Left kidney (tissue), 1 donor: ENCODE measurements at regions not wholly inside any gene's neighbourhood (a gene's known extent, or its start where the extent isn't known, plus 50 kb on each side); places are given as distances from the start of the nearest gene placed in this dataset.

Experiments used
- DNase-seq: peaks from one replicate; pipeline ENCODE4 v3.0.0-alpha.2; 2013

GRCh38 chr18:42137693-42138375 lies 182.8 kb downstream of the PIK3C3 start:
- DNase-seq: no peak

DNA sequence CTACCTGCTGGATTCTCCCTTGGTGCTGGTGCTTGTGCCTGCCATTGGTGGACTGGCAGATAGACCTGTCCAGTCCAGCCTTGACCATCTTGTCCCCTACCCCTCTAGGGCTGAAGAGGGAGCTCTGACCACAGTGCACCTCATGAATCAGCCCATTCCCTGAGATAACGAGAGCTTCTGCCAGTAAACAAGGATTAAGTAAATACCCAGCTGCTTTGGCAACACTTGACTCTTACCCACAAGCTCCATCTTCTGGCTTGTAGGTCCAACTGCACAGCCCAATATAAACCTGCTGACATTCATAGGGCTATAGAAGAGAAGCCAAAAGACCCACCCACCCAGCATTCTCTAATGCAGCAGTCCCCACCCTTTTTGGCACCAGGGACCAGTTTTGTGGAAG lies 186.4 kb downstream of the PIK3C3 start:
- no peak for DNase-seq

- DNase-seq: no peak
Measured at GRCh38 chr18:42155024-42155423, 200.0 kb downstream of the PIK3C3 start.

DNA sequence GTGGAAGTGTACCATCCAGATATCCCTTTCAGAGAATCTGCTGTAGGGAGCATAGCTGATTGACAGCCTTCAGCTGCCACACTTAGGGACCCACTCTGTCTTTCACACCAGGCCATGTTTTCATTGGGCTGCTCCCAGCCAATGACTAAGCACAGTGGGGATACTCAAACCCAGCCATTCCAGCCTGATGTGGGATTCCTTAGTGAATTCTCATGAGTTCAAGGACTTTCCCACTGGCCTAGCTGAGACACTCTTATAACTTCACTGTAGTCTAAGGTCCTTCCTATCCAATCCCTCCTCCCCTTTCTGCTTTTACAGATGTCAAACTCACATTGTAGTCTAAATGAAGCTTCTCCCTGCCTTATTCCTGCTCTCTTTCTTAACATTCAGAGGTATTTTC lies 201.2 kb downstream of the PIK3C3 start:
- no peak for DNase-seq

- DNase-seq: no peak
Measured at GRCh38 chr18:42157420-42157819, 202.4 kb downstream of the PIK3C3 start.

- no peak for DNase-seq
Measured at GRCh38 chr18:42157878-42158277, 202.8 kb downstream of the PIK3C3 start.

GRCh38 chr18:42159146-42159545 lies 204.1 kb downstream of the PIK3C3 start:
- no peak for DNase-seq

DNA sequence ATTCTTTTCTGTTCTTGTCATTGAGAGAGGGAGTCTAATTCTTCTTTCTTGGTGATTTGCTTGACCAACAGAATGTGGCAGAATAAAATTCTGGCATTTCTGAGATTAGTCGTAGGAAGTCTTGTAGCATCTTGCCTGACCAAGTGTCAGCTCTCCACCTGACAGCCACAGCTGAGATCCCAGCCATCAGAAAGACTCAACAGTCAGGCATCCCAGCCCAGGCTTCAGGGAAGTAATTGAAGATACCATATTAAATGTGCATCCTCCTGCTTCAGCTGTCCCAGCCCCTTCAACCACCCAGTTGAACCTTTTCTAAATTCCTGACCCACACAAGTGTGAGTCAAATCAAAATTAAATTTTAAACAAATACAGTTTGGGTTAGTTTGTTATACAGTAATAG lies 208.3 kb downstream of the PIK3C3 start:
- no peak for DNase-seq

DNA sequence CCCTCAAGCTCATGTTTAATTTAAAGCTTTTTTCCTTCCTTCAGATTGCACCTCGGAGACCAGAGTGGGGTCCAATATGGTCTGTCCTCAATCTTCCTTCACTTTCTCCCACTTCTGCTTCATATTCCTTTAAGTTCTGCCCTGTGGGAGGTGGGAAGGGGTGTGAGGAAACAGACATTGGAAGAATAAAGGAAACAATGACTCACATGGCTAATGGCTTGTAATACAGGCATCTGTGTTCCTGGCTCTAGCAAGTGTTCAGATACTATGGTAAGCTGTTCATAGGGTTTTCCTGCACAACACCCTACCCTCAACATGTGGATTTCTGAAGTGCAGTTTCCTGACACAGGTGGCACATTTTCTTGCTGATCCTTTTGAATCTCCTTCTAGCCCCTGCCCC lies 209.5 kb downstream of the PIK3C3 start:
- no peak for DNase-seq

- DNase-seq: no peak
Measured at GRCh38 chr18:42165922-42166513, 211.0 kb downstream of the PIK3C3 start.

- no peak for DNase-seq
Measured at GRCh38 chr18:42168487-42168886, 213.5 kb downstream of the PIK3C3 start.

GRCh38 chr18:42168907-42169306 lies 213.9 kb downstream of the PIK3C3 start:
- no peak for DNase-seq

- DNase-seq: no peak
Measured at GRCh38 chr18:42174909-42175308, 219.9 kb downstream of the PIK3C3 start.

DNA sequence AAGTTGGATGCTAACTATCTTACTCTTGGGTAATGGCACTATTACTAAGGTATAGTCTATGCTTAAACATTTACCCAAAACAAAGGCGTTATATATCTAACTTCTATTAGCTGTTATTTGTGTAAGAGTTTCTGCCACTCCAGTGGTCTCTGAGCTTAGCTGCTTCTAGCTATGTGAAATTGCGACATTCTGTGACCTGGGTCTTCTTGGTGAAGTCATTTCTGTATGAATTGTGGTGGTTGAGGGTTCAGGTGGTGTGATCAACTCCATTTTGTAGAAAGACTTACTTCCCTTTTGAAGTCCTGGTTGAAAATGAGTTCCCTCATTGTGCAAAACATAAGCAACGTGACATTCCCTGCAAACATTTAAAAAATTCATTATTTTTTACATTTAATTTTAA lies 221.6 kb downstream of the PIK3C3 start:
- no peak for DNase-seq

- DNase-seq: no peak
Measured at GRCh38 chr18:42177390-42177789, 222.4 kb downstream of the PIK3C3 start.

- no peak for DNase-seq
Measured at GRCh38 chr18:42178376-42179080, 223.5 kb downstream of the PIK3C3 start.

DNA sequence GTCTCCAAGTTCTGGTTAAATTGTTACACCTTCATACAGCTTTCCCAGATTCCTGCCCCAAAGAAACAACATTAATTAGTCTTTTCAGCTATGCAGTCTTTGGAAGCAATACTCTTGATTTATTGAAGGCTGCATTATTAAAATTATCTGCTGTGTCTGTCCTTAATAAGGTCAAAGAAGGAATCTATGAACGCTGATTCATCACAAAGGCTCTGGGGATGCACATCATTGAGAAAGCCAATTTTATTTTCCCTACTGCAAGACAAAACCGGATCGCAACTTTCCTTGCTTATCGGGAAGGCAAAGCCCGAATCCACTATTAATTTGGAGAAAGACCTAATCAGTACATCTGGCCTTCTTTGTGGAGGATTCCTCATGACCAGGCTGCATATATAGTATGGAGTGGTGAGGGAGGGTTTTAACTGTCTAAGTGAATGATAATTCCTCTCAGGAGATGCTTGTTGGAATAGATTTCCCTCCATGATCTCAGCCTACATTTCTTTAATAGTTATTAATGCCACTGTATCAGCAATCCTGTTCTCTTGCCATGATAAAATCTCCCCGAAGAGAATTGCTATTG lies 224.6 kb downstream of the PIK3C3 start:
- DNase-seq: no peak

GRCh38 chr18:42181474-42181873 lies 226.4 kb downstream of the PIK3C3 start:
- DNase-seq: no peak

DNA sequence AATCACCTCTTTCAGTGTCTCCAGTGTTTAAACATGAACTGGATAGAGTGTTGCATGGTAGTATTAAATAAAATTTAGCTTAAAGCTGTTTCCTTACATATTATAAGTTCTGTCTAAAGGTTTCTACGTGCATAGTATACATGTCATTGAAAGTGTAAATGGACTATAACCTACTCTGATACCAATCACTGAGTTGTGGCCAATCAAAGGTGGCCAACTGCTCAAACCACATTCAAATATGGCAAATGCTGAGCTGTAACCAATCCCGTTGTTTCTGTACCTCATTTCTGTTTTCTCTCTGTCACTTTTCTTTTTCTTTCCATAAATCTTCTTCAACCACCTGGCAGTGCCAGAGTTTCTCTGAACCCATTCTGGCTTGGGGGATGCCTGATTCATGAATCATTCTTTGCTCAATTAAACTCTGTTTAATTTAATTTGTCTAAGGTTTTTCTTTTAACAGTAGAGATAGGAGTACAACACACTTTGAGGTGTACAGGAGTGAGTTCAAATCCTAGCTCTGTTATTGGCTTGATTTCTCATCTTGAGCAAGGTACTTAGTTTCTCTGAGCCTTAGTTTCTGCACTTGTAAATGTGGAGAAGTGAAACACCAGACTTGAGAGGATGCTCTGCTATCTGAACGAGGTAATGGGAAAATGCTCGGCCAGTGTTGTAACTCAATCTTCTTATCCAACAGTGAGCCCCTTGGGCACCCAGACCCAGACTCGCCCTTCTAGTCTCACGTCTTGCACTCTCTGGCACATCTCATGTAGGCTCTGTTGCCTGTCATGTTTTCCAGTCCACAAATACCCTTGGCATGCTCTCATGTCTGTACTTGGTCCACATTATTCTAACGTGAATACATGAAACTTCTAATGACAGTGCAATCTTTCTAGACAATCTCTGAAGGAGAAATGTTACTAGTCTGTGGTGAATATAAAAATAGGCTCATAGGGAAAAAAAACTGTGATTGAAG lies 228.0 kb downstream of the PIK3C3 start:
- DNase-seq: no peak

GRCh38 chr18:42183746-42184145 lies 228.7 kb downstream of the PIK3C3 start:
- DNase-seq: no peak

DNA sequence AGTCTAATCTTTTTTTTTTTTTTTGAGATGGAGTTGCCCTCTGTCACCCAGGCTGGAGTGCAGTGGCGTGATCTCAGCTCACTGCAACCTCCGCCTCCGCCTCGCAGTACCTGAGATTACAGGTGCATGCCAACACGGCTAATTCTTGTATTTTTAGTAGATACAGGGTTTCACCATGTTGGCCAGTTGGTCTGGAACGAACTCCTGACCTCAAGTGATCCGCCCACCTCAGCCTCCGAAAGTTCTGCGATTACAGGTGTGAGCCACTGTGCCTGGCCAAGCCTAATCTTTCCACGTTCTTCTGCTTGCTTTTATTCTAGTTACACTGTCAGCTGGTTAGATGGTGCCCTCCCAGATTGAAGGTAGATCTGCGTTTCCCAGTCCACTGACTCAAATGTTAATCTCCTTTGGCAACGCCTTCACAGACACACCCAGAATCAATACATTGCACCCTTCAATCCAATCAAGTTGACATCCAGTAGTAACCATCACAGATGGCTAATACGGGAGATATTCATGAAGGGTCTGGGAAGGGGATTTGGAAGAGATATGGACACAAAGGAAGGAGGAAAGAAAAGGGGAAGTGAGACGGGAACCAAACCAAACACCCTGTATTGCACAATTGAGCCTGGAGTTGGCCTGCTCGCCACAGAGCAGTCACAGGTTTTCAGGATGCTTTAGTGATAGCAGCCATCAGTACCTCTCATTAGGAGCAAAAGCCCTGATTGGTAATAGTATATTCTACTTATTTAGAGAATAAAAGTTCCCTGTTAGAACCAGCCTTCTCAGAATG lies 229.8 kb downstream of the PIK3C3 start:
- DNase-seq: no peak
